WTC11 (cell line): ENCODE measurements at regions not wholly inside any gene's neighbourhood (a gene's known extent, or its start where the extent isn't known, plus 50 kb on each side); places are given as distances from the start of the nearest gene placed in this dataset.

Experiments
- ATF1 ChIP-seq: sonication (generic); formaldehyde crosslinking; IDR thresholded peaks from 2 replicates; pipeline ENCODE4 v1.8.1; 2023; ENCODE audit warnings: mild to moderate bottlenecking, moderate library complexity, missing genetic modification reagents
- CREB1 ChIP-seq: sonication (generic); formaldehyde crosslinking; IDR thresholded peaks from 2 replicates; pipeline ENCODE4 v1.8.0; 2023; ENCODE audit warnings: mild to moderate bottlenecking, missing genetic modification reagents
- CREM ChIP-seq: sonication (generic); formaldehyde crosslinking; IDR thresholded peaks from 2 replicates; pipeline ENCODE4 v1.8.1; 2022; ENCODE audit warnings: mild to moderate bottlenecking, missing genetic modification reagents, moderate library complexity
- JUN ChIP-seq: sonication (generic); formaldehyde crosslinking; IDR thresholded peaks from 2 replicates; pipeline ENCODE4 v1.8.0; 2023; ENCODE audit warnings: mild to moderate bottlenecking, missing genetic modification reagents
- NFYB ChIP-seq: sonication (generic); formaldehyde crosslinking; conservative IDR thresholded peaks from 2 replicates; pipeline ENCODE4 v1.8.0; 2022; ENCODE audit warnings: low read depth, missing genetic modification reagents
- RELA ChIP-seq: sonication (generic); formaldehyde crosslinking; IDR thresholded peaks from 2 replicates; pipeline ENCODE4 v1.8.1; 2022; ENCODE audit warnings: missing genetic modification reagents, mild to moderate bottlenecking, borderline replicate concordance
- ZNF138 ChIP-seq: sonication (generic); formaldehyde crosslinking; conservative IDR thresholded peaks from 2 replicates; pipeline ENCODE4 v1.8.1; 2022; ENCODE audit warnings: mild to moderate bottlenecking, moderate library complexity, missing genetic modification reagents
- ZNF317 ChIP-seq: sonication (generic); formaldehyde crosslinking; IDR thresholded peaks from 2 replicates; pipeline ENCODE4 v1.8.1; 2023; ENCODE audit warnings: low read depth, mild to moderate bottlenecking, moderate library complexity, missing genetic modification reagents, borderline replicate concordance
- TF ChIP-seq, protein P1 (sequence below): fragments of 200-600 bp; IDR thresholded peaks from 2 replicates; pipeline ENCODE4 v1.8.0; 2022; ENCODE audit warnings: antibody characterized with exemption

DNA sequence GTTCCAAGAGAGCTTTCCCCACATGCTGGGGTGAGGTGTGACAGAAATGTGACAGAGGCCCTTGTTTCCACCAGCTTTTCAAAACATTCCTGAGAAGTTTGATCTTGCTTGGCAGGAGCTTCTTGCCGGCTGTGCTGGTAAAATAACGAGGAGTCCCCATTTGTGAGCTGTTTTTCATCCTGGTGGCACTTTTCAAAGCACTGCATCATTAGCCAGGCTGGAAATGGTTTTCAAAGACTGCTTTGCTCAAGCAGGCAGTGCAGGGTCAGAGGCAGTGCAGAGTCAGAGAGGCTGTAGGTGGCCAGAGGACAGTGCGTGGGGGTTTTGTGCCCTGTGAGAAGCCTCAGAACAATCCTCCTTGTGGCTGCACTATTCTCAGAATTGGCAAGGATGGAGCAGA, 75.8 kb upstream of the KCNA3 start:
- TF ChIP-seq ZNF138 (CRISPR knock-in tag) (no peak), JUN (no peak), ATF1 (no peak), CREM (no peak), ZNF317 (CRISPR knock-in tag) (no peak), NFYB (CRISPR knock-in tag) (no peak), RELA (CRISPR knock-in tag) (no peak), CREB1 (no peak)
- TF ChIP-seq, protein P1, sequence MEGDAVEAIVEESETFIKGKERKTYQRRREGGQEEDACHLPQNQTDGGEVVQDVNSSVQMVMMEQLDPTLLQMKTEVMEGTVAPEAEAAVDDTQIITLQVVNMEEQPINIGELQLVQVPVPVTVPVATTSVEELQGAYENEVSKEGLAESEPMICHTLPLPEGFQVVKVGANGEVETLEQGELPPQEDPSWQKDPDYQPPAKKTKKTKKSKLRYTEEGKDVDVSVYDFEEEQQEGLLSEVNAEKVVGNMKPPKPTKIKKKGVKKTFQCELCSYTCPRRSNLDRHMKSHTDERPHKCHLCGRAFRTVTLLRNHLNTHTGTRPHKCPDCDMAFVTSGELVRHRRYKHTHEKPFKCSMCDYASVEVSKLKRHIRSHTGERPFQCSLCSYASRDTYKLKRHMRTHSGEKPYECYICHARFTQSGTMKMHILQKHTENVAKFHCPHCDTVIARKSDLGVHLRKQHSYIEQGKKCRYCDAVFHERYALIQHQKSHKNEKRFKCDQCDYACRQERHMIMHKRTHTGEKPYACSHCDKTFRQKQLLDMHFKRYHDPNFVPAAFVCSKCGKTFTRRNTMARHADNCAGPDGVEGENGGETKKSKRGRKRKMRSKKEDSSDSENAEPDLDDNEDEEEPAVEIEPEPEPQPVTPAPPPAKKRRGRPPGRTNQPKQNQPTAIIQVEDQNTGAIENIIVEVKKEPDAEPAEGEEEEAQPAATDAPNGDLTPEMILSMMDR = no peak
